ENCODE measurements at regions not wholly inside any gene's neighbourhood (a gene's known extent, or its start where the extent isn't known, plus 50 kb on each side); places are given as distances from the start of the nearest gene placed in this dataset.
A peak's percentile ranks its signal among the peaks of the same experiment; 100 is the strongest.

GRCh38 chr1:244214009-244214967 lies 163.2 kb downstream of the ZBTB18 start:
- TF ChIP-seq ZC3H10 (CRISPR knock-in tag; IDR thresholded peaks at IDR 0.05) (peak; percentile 98), TOX (CRISPR knock-in tag; IDR thresholded peaks at IDR 0.05; ENCODE audit: borderline replicate concordance) (peak; percentile 95; the same call in 1 of the 2 replicates), CSDC2 (CRISPR knock-in tag; IDR thresholded peaks at IDR 0.05) (peak; percentile 99), ISL1 (CRISPR knock-in tag; IDR thresholded peaks at IDR 0.05) (peak; percentile 100), PPARA (CRISPR knock-in tag; IDR thresholded peaks at IDR 0.05; ENCODE audit: borderline replicate concordance) (no peak), CREB5 (CRISPR knock-in tag; IDR thresholded peaks at IDR 0.05; ENCODE audit: low read depth) (no peak; the same call in none of the 2 replicates), SNAI2 (CRISPR knock-in tag; IDR thresholded peaks at IDR 0.05) (peak; percentile 90), ZNF70 (CRISPR knock-in tag; IDR thresholded peaks at IDR 0.05) (no peak), ZNF565 (CRISPR knock-in tag; conservative IDR thresholded peaks at IDR 0.05; ENCODE audit: low read depth) (0 out of 2 replicates have a peak, but pooled peaks have one; percentile 84), OSR1 (CRISPR knock-in tag; IDR thresholded peaks at IDR 0.05) (peak; percentile 93), ARNTL (CRISPR knock-in tag; IDR thresholded peaks at IDR 0.05; ENCODE audit: borderline replicate concordance, low read depth) (peak; percentile 38; the same call in 1 of the 2 replicates), ESRRG (CRISPR knock-in tag; IDR thresholded peaks at IDR 0.05) (no peak), TSHZ2 (CRISPR knock-in tag; IDR thresholded peaks at IDR 0.05) (peak; percentile 71), ZNF8 (CRISPR knock-in tag; IDR thresholded peaks at IDR 0.05) (peak; percentile 53; the same call in 1 of the 2 replicates), BACH2 (CRISPR knock-in tag; IDR thresholded peaks at IDR 0.05; ENCODE audit: borderline replicate concordance) (no peak), ZFP3 (CRISPR knock-in tag; IDR thresholded peaks at IDR 0.05) (peak; percentile 86), ZFP30 (CRISPR knock-in tag; IDR thresholded peaks at IDR 0.05) (no peak), GLIS3 (CRISPR knock-in tag; IDR thresholded peaks at IDR 0.05) (peak; percentile 79; the same call in 1 of the 2 replicates), CSRNP3 (CRISPR knock-in tag; IDR thresholded peaks at IDR 0.05) (no peak; the same call in 1 of the 2 replicates), RARB (CRISPR knock-in tag; IDR thresholded peaks at IDR 0.05) (peak; percentile 95)
- peak; percentile 97 for ATAC-seq

- no peak for ATAC-seq
These were observed 165.8 kb downstream of the ZBTB18 start for GRCh38 chr1:244216836-244217235.

More at GRCh38 chr1:244216836-244217235, 165.8 kb downstream of the ZBTB18 start:
- TF ChIP-seq TCF4 (CRISPR knock-in tag; IDR thresholded peaks at IDR 0.05; ENCODE audit: borderline replicate concordance) (no peak), RARB (CRISPR knock-in tag; IDR thresholded peaks at IDR 0.05) (no peak), BACH2 (CRISPR knock-in tag; IDR thresholded peaks at IDR 0.05; ENCODE audit: borderline replicate concordance) (no peak), OSR1 (CRISPR knock-in tag; IDR thresholded peaks at IDR 0.05) (no peak), ARNTL (CRISPR knock-in tag; IDR thresholded peaks at IDR 0.05; ENCODE audit: borderline replicate concordance, low read depth) (no peak), CREB5 (CRISPR knock-in tag; IDR thresholded peaks at IDR 0.05; ENCODE audit: low read depth) (no peak), ZNF8 (CRISPR knock-in tag; IDR thresholded peaks at IDR 0.05) (no peak), TSHZ2 (CRISPR knock-in tag; IDR thresholded peaks at IDR 0.05) (no peak), SNAI2 (CRISPR knock-in tag; IDR thresholded peaks at IDR 0.05) (no peak), PATZ1 (CRISPR knock-in tag; IDR thresholded peaks at IDR 0.05; ENCODE audit: borderline replicate concordance) (no peak)

Data from SK-N-SH treated with all-trans-retinoic acid at 6 μM for 48 hours (cell line).